H1 (cell line): ENCODE measurements at regions not wholly inside any gene's neighbourhood (a gene's known extent, or its start where the extent isn't known, plus 50 kb on each side); places are given as distances from the start of the nearest gene placed in this dataset.

ENCODE experiments used
- CTCF ChIA-PET: fragments of 300-600 bp; sonication (Branson Sonifier 250); formaldehyde crosslinking; loops from one replicate; lab custom pipeline; 2021; ENCODE audit not compliant: partially characterized antibody; lab: Charles Lee
- POLR2A ChIA-PET: fragments of 300-600 bp; sonication (Branson Sonifier 250); formaldehyde crosslinking; loops from one replicate; lab custom pipeline; 2021; ENCODE audit warnings: inconsistent platforms; ENCODE audit not compliant: partially characterized antibody; lab: Charles Lee
- DNase-seq, 2 experiments: peaks; one replicate each; pipeline versions ENCODE4 v3.0.0 to v3.0.0-alpha.2; 2010 to 2022; ENCODE audit warnings: low spot score in 2 of 2, low read depth in 1 of 2, mixed read lengths in 1 of 2
- FAIRE-seq: peaks from 2 replicates; lab custom pipeline; 2011; peaks lifted over from hg19 to GRCh38; lab: Jason Lieb, UNC
- H2AFZ ChIP-seq: 2 replicates; pipeline ENCODE4 v1.8.1; 2012; ENCODE audit warnings: low read length, inconsistent platforms
- H2AK5ac ChIP-seq: 2 replicates; pipeline ENCODE4 v1.6.1; 2013; ENCODE audit warnings: low read depth, low read length
- H2BK120ac ChIP-seq: replicated peaks from 2 replicates; pipeline ENCODE3; 2013; ENCODE audit warnings: low read depth, low read length, inconsistent platforms
- H2BK12ac ChIP-seq: 2 replicates; pipeline ENCODE4 v1.6.1; 2013; ENCODE audit warnings: low read depth, low read length
- H2BK15ac ChIP-seq: 2 replicates; pipeline ENCODE4 v1.6.1; 2013; ENCODE audit warnings: low read length
- H2BK20ac ChIP-seq: 2 replicates; pipeline ENCODE4 v1.6.1; 2013; ENCODE audit warnings: low read length
- H2BK5ac ChIP-seq: 2 replicates; pipeline ENCODE4 v1.6.1; 2013; ENCODE audit warnings: low read depth, low read length
- H3K14ac ChIP-seq: 2 replicates; pipeline ENCODE4 v1.6.1; 2013; ENCODE audit warnings: inconsistent platforms; ENCODE audit not compliant: insufficient read length
- H3K18ac ChIP-seq: 2 replicates; pipeline ENCODE4 v1.6.1; 2013; ENCODE audit warnings: low read length; ENCODE audit errors: extremely low read depth
- H3K23ac ChIP-seq: 2 replicates; pipeline ENCODE4 v1.6.1; 2013; ENCODE audit warnings: inconsistent platforms; ENCODE audit not compliant: insufficient read length
- H3K23me2 ChIP-seq: 2 replicates; pipeline ENCODE4 v1.6.1; 2013; ENCODE audit warnings: low read depth, low read length
- H3K27ac ChIP-seq: 2 replicates; pipeline ENCODE4 v1.6.1; 2011; ENCODE audit warnings: low read depth, low read length, inconsistent platforms
- H3K27me3 ChIP-seq, 4 experiments: replicated peaks in 1 of 4; 1 replicate in 1 of 4; 2 replicates in 3 of 4; pipeline versions ENCODE4 v1.6.1 to v1.8.1; 2011 to 2013; ENCODE audit warnings: low read length in 3 of 4, mild to moderate bottlenecking in 3 of 4, inconsistent platforms in 2 of 4, mixed read lengths in 2 of 4, moderate library complexity in 1 of 4; ENCODE audit not compliant: control insufficient read depth in 3 of 4, insufficient read depth in 3 of 4; ENCODE audit errors: extremely low read depth in 1 of 4
- H3K36me3 ChIP-seq, 4 experiments: 2 replicates each; pipeline versions ENCODE4 v1.6.1 to v1.8.1; 2011 to 2013; ENCODE audit warnings: mild to moderate bottlenecking in 4 of 4, low read length in 3 of 4, moderate library complexity in 2 of 4, control low read depth in 1 of 4, inconsistent platforms in 1 of 4; ENCODE audit not compliant: insufficient read depth in 4 of 4, control insufficient read depth in 2 of 4
- H3K4ac ChIP-seq: replicated peaks from 2 replicates; pipeline ENCODE3; 2013; ENCODE audit warnings: low read length, low read depth, mixed read lengths, inconsistent platforms; ENCODE audit not compliant: insufficient read length
- H3K4me1 ChIP-seq, 4 experiments: replicated peaks in 1 of 4; 1 replicate in 1 of 4; 2 replicates in 3 of 4; pipeline versions ENCODE4 v1.6.1 to v1.8.1; 2011 to 2013; ENCODE audit warnings: low read length in 3 of 4, inconsistent platforms in 2 of 4, mixed read lengths in 1 of 4; ENCODE audit not compliant: insufficient read depth in 4 of 4, control insufficient read depth in 3 of 4
- H3K4me2 ChIP-seq, 2 experiments: 2 replicates each; pipeline versions ENCODE4 v1.6.1 to v1.8.1; 2011 to 2013; ENCODE audit warnings: low read depth in 2 of 2, low read length in 2 of 2, control low read depth in 1 of 2, inconsistent platforms in 1 of 2, mild to moderate bottlenecking in 1 of 2; ENCODE audit not compliant: insufficient read depth in 1 of 2
- H3K4me3 ChIP-seq, 4 experiments: fragments of 200-600, 300-600 bp in 1 of 4; sonication (generic), shearing (Covaris generic), sonication (Bioruptor Twin) in 1 of 4; 2 replicates each; pipeline versions ENCODE4 v1.5.1 to v1.8.1; 2011 to 2016; ENCODE audit warnings: low read length in 4 of 4, low read depth in 3 of 4, control low read depth in 2 of 4, inconsistent platforms in 2 of 4, mild to moderate bottlenecking in 2 of 4, mixed read lengths in 1 of 4, moderate library complexity in 1 of 4; ENCODE audit not compliant: insufficient read depth in 2 of 4; ENCODE audit errors: extremely low read depth in 1 of 4
- H3K56ac ChIP-seq: replicated peaks from 2 replicates; pipeline ENCODE3; 2013; ENCODE audit warnings: low read depth, mild to moderate bottlenecking, mixed read lengths, low read length, inconsistent platforms; ENCODE audit not compliant: insufficient read length
- H3K79me1 ChIP-seq: 2 replicates; pipeline ENCODE4 v1.6.1; 2013; ENCODE audit warnings: low read depth, low read length, control low read depth
- H3K79me2 ChIP-seq, 2 experiments: 2 replicates each; pipeline versions ENCODE4 v1.6.1 to v1.8.1; 2012 to 2013; ENCODE audit warnings: low read length in 2 of 2, mild to moderate bottlenecking in 2 of 2, inconsistent platforms in 1 of 2; ENCODE audit not compliant: insufficient read depth in 2 of 2, control insufficient read depth in 1 of 2
- H3K9ac ChIP-seq, 4 experiments: replicated peaks in 1 of 4; 1 replicate in 1 of 4; 2 replicates in 3 of 4; pipeline versions ENCODE4 v1.6.1 to v1.8.1; 2011 to 2013; ENCODE audit warnings: low read depth in 3 of 4, low read length in 3 of 4, control low read depth in 2 of 4, mild to moderate bottlenecking in 2 of 4, moderate library complexity in 2 of 4, inconsistent platforms in 1 of 4; ENCODE audit errors: extremely low read depth in 1 of 4
- H3K9me3 ChIP-seq, 2 experiments: 2 replicates each; pipeline versions ENCODE4 v1.6.1 to v1.8.1; 2012 to 2013; ENCODE audit warnings: mild to moderate bottlenecking in 2 of 2, moderate library complexity in 2 of 2, control low read depth in 1 of 2, inconsistent platforms in 1 of 2, low read depth in 1 of 2, low read length in 1 of 2, mixed read lengths in 1 of 2; ENCODE audit not compliant: insufficient read depth in 2 of 2
- H4K20me1 ChIP-seq, 2 experiments: replicated peaks in 1 of 2; 2 replicates each; pipeline versions ENCODE3 to v1.8.1; 2011 to 2013; ENCODE audit warnings: inconsistent platforms in 2 of 2, low read length in 2 of 2, mild to moderate bottlenecking in 1 of 2; ENCODE audit not compliant: insufficient read depth in 2 of 2, control insufficient read depth in 1 of 2
- H4K5ac ChIP-seq: 2 replicates; pipeline ENCODE4 v1.6.1; 2013; ENCODE audit warnings: low read length, low read depth, mixed read lengths, inconsistent platforms; ENCODE audit not compliant: insufficient read length
- H4K8ac ChIP-seq: 2 replicates; pipeline ENCODE4 v1.8.0; 2013; ENCODE audit warnings: mild to moderate bottlenecking, moderate library complexity, low read length, inconsistent platforms; ENCODE audit not compliant: insufficient read depth; ENCODE audit errors: extremely low read depth
- H4K91ac ChIP-seq: replicated peaks from 2 replicates; pipeline ENCODE3; 2013; ENCODE audit warnings: low read length, mixed read lengths, inconsistent platforms; ENCODE audit not compliant: insufficient read length
- ASH2L ChIP-seq: fragments of 200-600, 300-600 bp; sonication (generic); IDR thresholded peaks from one replicate; pipeline ENCODE4 v1.7.1; 2017; ENCODE audit warnings: low read length
- JUND ChIP-seq: IDR thresholded peaks from 2 replicates; pipeline ENCODE4 v1.6.1; 2011; ENCODE audit warnings: mild to moderate bottlenecking, improper control_type of control experiment, low read length
- TEAD4 ChIP-seq: IDR thresholded peaks from 2 replicates; pipeline ENCODE4 v1.6.1; 2012; ENCODE audit warnings: low read depth, low read length, inconsistent platforms, mixed read lengths
- WGBS, 2 experiments: shearing (Covaris generic) in 1 of 2; methylation state at CpG; one replicate each; pipeline versions ENCODE4 v1.1.6 to v1.1.7; 2013 to 2015; ENCODE audit warnings: low lambda C conversion rate in 2 of 2, mixed read lengths in 2 of 2, inconsistent platforms in 1 of 2, low coverage in 1 of 2, missing lambda C conversion rate in 1 of 2; ENCODE audit not compliant: insufficient replicate concordance in 2 of 2, insufficient coverage in 1 of 2, insufficient read length in 1 of 2; ENCODE audit errors: extremely low coverage in 1 of 2, missing lambda C conversion rate in 1 of 2; 5-methylcytosine and 5-hydroxymethylcytosine counted together

- H3K9me3 ChIP-seq = no peaks in the 10 kb centered on the region
- FAIRE-seq (no peak), DNase-seq (no peak)
- no peaks in the 10 kb centered on the region for H3K36me3 ChIP-seq
- no peak overlapping the region for H2BK120ac ChIP-seq
- WGBS, 2 experiments = 95% methylated on average over 1 of the region's 1 CpG; no CpG with 5 or more reads in 1 of the 2 experiments
- H4K5ac ChIP-seq = no peak overlapping the region
- no peak overlapping the region for H3K4me3 ChIP-seq
- H4K20me1 ChIP-seq = no peaks in the 10 kb centered on the region
- ChIA-PET CTCF (no interaction called here), POLR2A (no interaction called here)
- no peak overlapping the region for H3K56ac ChIP-seq
- no peak overlapping the region for H2BK15ac ChIP-seq
- no peak overlapping the region for H3K4me2 ChIP-seq
- TF ChIP-seq ASH2L (no peak), TEAD4 (peak; percentile 43; the same call in 1 of the 2 replicates), JUND (peak; percentile 86)
- no peak overlapping the region for H3K27ac ChIP-seq
- H2BK5ac ChIP-seq = peak overlapping the region; percentile 89; the same call in 1 of the 2 replicates
- peak overlapping the region; percentile 64; the same call in 1 of the 2 replicates for H2BK20ac ChIP-seq
- H3K79me2 ChIP-seq = no peaks in the 10 kb centered on the region
- peaks cover 0 to 9% (median 2%) of the 10 kb centered on the region in 4 experiments; a peak in 2 of 7 replicates for H3K4me1 ChIP-seq
- no peak overlapping the region for H3K4ac ChIP-seq
- no peaks in the 10 kb centered on the region for H3K79me1 ChIP-seq
- peak overlapping the region; percentile 84 for H2BK12ac ChIP-seq
- no peak overlapping the region for H3K18ac ChIP-seq
- no peak overlapping the region for H4K8ac ChIP-seq
- H3K14ac ChIP-seq = no peak overlapping the region
- H3K9ac ChIP-seq = no peak overlapping the region
- H4K91ac ChIP-seq = no peak overlapping the region
- no peak overlapping the region for H3K23ac ChIP-seq
- H2AK5ac ChIP-seq = no peak overlapping the region
- H3K27me3 ChIP-seq = no peaks in the 10 kb centered on the region
- H2AFZ ChIP-seq = no peak overlapping the region
- H3K23me2 ChIP-seq = no peaks in the 10 kb centered on the region
Observed at GRCh38 chr6:141451511-141452353, 681.0 kb upstream of the GJE1 start.
